ENCODE measurements at regions not wholly inside any gene's neighbourhood (a gene's known extent, or its start where the extent isn't known, plus 50 kb on each side); places are given as distances from the start of the nearest gene placed in this dataset.

GRCh38 chr1:88145752-88146151 lies 538.3 kb upstream of the PKN2 start:
- no peaks in the 10 kb centered on the region for H3K9me3 ChIP-seq (ENCODE audit: low read length)
- CTCF ChIA-PET = interaction anchor here (0.6 to 1.0 kb wide), 3 partner anchors 35 to 1364 kb away, joined by 3 to 4 read pairs (median 3); no protein-coding TSS in a partner anchor
- no peaks in the 10 kb centered on the region for H3K27me3 ChIP-seq (ENCODE audit: low read length)
- no peak for TF ChIP-seq EZH2 (IDR thresholded peaks at IDR 0.05; ENCODE audit: low read length, unreplicated experiment)
- TF ChIP-seq EZH2phosphoT487 (IDR thresholded peaks at IDR 0.05; ENCODE audit: borderline replicate concordance, low read length) = no peak
- TF ChIP-seq, protein P1, sequence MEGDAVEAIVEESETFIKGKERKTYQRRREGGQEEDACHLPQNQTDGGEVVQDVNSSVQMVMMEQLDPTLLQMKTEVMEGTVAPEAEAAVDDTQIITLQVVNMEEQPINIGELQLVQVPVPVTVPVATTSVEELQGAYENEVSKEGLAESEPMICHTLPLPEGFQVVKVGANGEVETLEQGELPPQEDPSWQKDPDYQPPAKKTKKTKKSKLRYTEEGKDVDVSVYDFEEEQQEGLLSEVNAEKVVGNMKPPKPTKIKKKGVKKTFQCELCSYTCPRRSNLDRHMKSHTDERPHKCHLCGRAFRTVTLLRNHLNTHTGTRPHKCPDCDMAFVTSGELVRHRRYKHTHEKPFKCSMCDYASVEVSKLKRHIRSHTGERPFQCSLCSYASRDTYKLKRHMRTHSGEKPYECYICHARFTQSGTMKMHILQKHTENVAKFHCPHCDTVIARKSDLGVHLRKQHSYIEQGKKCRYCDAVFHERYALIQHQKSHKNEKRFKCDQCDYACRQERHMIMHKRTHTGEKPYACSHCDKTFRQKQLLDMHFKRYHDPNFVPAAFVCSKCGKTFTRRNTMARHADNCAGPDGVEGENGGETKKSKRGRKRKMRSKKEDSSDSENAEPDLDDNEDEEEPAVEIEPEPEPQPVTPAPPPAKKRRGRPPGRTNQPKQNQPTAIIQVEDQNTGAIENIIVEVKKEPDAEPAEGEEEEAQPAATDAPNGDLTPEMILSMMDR (conservative IDR thresholded peaks at IDR 0.05; ENCODE audit: low read depth, low read length) = no peak
- H3K4me1 ChIP-seq (ENCODE audit: insufficient read depth, low read length) = peaks cover 18% of the 10 kb centered on the region
- no peaks in the 10 kb centered on the region for H3F3A ChIP-seq (ENCODE audit: low read length, unreplicated experiment)
- DNase-seq (peak; percentile 67), ATAC-seq (peak; percentile 99)
- POLR2A ChIA-PET (ENCODE audit: unreplicated experiment) = no interaction called here
- H3K79me2 ChIP-seq (ENCODE audit: low read length) = no peaks in the 10 kb centered on the region
- peak overlapping the region; percentile 19; the same call in 1 of the 2 replicates for H2AFZ ChIP-seq (ENCODE audit: low read length)
- H3K27ac ChIP-seq (ENCODE audit: low read length) = peak overlapping the region; percentile 75
- no peaks in the 10 kb centered on the region for H3K36me3 ChIP-seq (ENCODE audit: low read depth, low read length)
- H3K9me2 ChIP-seq (replicated peaks; ENCODE audit: low read length) = no peaks in the 10 kb centered on the region
- no TSS peak for BruUV-seq (replicated peaks)
- H4K20me1 ChIP-seq (ENCODE audit: low read length) = no peaks in the 10 kb centered on the region
- peak overlapping the region; percentile 3 for H3K4me2 ChIP-seq (ENCODE audit: low read length)
- intact Hi-C loops (cut with micrococcal nuclease) = loop anchor here (1.0 kb wide), 1 partner anchor 77 kb away; no protein-coding TSS in a partner anchor
- no peak overlapping the region for H3K9ac ChIP-seq (ENCODE audit: low read length)
- no peak overlapping the region for H3K4me3 ChIP-seq (ENCODE audit: low read length)

DNA sequence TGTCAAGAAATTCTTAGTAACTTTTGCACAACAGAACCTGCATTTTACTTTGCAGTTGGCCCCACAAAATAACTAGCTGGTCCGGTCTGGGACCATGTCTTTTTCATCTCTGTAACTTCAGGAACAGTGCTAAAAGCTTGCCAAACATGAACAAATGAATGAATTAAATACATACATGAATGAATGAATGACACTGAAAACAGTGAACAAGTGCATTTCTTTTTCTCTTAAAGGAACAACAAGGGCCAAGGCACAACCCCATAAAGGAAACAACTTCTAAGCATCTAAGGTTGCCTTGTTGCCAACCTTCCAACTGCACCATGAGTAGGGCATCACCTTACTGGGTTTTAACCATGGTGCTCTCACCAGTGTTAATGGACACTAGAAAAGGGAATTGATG lies 534.4 kb upstream of the PKN2 start:
- TF ChIP-seq, protein P1 (conservative IDR thresholded peaks at IDR 0.05; ENCODE audit: low read depth, low read length) = no peak
- TF ChIP-seq EZH2 (IDR thresholded peaks at IDR 0.05; ENCODE audit: low read length, unreplicated experiment) (no peak), EZH2phosphoT487 (IDR thresholded peaks at IDR 0.05; ENCODE audit: borderline replicate concordance, low read length) (no peak)
- POLR2A ChIA-PET (ENCODE audit: unreplicated experiment) = no interaction called here
- CTCF ChIA-PET = no interaction called here
- no peak for DNase-seq
- no peak overlapping the region for H3K9ac ChIP-seq (ENCODE audit: low read length)
- no peaks in the 10 kb centered on the region for H3K27me3 ChIP-seq (ENCODE audit: low read length)
- H3K4me2 ChIP-seq (ENCODE audit: low read length) = no peak overlapping the region
- no peaks in the 10 kb centered on the region for H4K20me1 ChIP-seq (ENCODE audit: low read length)
- H3F3A ChIP-seq (ENCODE audit: low read length, unreplicated experiment) = no peaks in the 10 kb centered on the region
- no peak overlapping the region for H2AFZ ChIP-seq (ENCODE audit: low read length)
- H3K9me3 ChIP-seq (ENCODE audit: low read length) = no peaks in the 10 kb centered on the region
- H3K4me1 ChIP-seq (ENCODE audit: insufficient read depth, low read length) = peaks cover 18% of the 10 kb centered on the region
- no peaks in the 10 kb centered on the region for H3K79me2 ChIP-seq (ENCODE audit: low read length)
- H3K27ac ChIP-seq (ENCODE audit: low read length) = no peak overlapping the region
- no peak overlapping the region for H3K4me3 ChIP-seq (ENCODE audit: low read length)
- intact Hi-C loops (cut with micrococcal nuclease) = no loop called here
- H3K36me3 ChIP-seq (ENCODE audit: low read depth, low read length) = no peaks in the 10 kb centered on the region
- BruUV-seq (replicated peaks) = no TSS peak
- no peaks in the 10 kb centered on the region for H3K9me2 ChIP-seq (replicated peaks; ENCODE audit: low read length)
- ATAC-seq = no peak

DNA sequence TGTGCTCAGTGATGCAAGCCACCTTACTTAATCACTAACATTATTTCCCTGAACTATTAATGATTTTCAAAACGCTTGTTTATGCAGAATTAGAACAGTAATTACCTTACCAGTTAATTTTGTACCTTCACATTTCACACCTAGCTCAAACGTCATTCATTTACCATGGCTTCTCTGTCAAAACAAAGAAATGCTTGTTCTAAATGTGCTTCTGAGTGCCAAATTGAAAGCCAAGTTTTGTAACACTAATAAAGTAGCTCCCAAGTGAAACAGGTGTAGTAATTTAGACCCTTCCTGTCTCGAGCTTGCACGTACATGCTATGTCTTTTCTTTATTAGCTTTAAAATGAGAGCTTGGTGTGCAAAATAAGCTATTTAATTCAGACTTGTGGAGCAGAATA lies 533.7 kb upstream of the PKN2 start:
- no peak for DNase-seq
- BruUV-seq (replicated peaks) = no TSS peak
- Histone ChIP-seq H3K4me3 (ENCODE audit: low read length) (no peak overlapping the region), H3K79me2 (ENCODE audit: low read length) (no peaks in the 10 kb centered on the region), H3F3A (ENCODE audit: low read length, unreplicated experiment) (no peaks in the 10 kb centered on the region), H3K27me3 (ENCODE audit: low read length) (no peaks in the 10 kb centered on the region), H3K9ac (ENCODE audit: low read length) (no peak overlapping the region), H3K9me2 (replicated peaks; ENCODE audit: low read length) (no peaks in the 10 kb centered on the region), H4K20me1 (ENCODE audit: low read length) (no peaks in the 10 kb centered on the region), H3K4me1 (ENCODE audit: insufficient read depth, low read length) (peaks cover 14% of the 10 kb centered on the region), H3K36me3 (ENCODE audit: low read depth, low read length) (no peaks in the 10 kb centered on the region), H3K9me3 (ENCODE audit: low read length) (no peaks in the 10 kb centered on the region), H3K27ac (ENCODE audit: low read length) (no peak overlapping the region), H3K4me2 (ENCODE audit: low read length) (no peak overlapping the region), H2AFZ (ENCODE audit: low read length) (no peak overlapping the region)
- POLR2A ChIA-PET (ENCODE audit: unreplicated experiment) = interaction anchor here (0.6 kb wide), 1 partner anchor 175 kb away, joined by 5 read pairs; no protein-coding TSS in a partner anchor
- no peak for ATAC-seq
- no peak for TF ChIP-seq EZH2phosphoT487 (IDR thresholded peaks at IDR 0.05; ENCODE audit: borderline replicate concordance, low read length)
- TF ChIP-seq, protein P1 (conservative IDR thresholded peaks at IDR 0.05; ENCODE audit: low read depth, low read length) = no peak
- TF ChIP-seq EZH2 (IDR thresholded peaks at IDR 0.05; ENCODE audit: low read length, unreplicated experiment) = no peak
- CTCF ChIA-PET = no interaction called here
- intact Hi-C loops (cut with micrococcal nuclease) = no loop called here

Data from PC-3 (cell line).